ENCODE measurements at regions not wholly inside any gene's neighbourhood (a gene's known extent, or its start where the extent isn't known, plus 50 kb on each side); places are given as distances from the start of the nearest gene placed in this dataset.

GRCh38 chr3:124217542-124217941 lies 225.6 kb upstream of the ROPN1 start (continued):
- TF ChIP-seq ZNF451 (CRISPR knock-in tag; IDR thresholded peaks at IDR 0.05), result peak; percentile 72; the same call in 1 of the 2 replicates
- TF ChIP-seq GFI1 (CRISPR knock-in tag; IDR thresholded peaks at IDR 0.05; ENCODE audit: borderline replicate concordance), result no peak
- no peak for TF ChIP-seq ZBTB14 (CRISPR knock-in tag; IDR thresholded peaks at IDR 0.05)
- TF ChIP-seq TEF (CRISPR knock-in tag; IDR thresholded peaks at IDR 0.05), result 0 out of 2 replicates have a peak, but pooled peaks have one; percentile 72
- peak; percentile 86 for TF ChIP-seq ZSCAN21 (CRISPR knock-in tag; IDR thresholded peaks at IDR 0.05; ENCODE audit: borderline replicate concordance)
- TF ChIP-seq ZNF720 (CRISPR knock-in tag; IDR thresholded peaks at IDR 0.05), result no peak
- no peak for TF ChIP-seq ZNF251 (CRISPR knock-in tag; IDR thresholded peaks at IDR 0.05)
- TF ChIP-seq IRF9 (CRISPR knock-in tag; IDR thresholded peaks at IDR 0.05; ENCODE audit: borderline replicate concordance), result peak; percentile 81; the same call in 1 of the 2 replicates
- no peak for TF ChIP-seq PAWR (CRISPR knock-in tag; IDR thresholded peaks at IDR 0.05; ENCODE audit: borderline replicate concordance)
- TF ChIP-seq ZNF570 (CRISPR knock-in tag; IDR thresholded peaks at IDR 0.05; ENCODE audit: borderline replicate concordance), result no peak
- TF ChIP-seq ZMYM3 (CRISPR knock-in tag; IDR thresholded peaks at IDR 0.05), result no peak
- no peak for TF ChIP-seq BHLHE40 (IDR thresholded peaks at IDR 0.05; ENCODE audit: low read length)
- TF ChIP-seq RNF2 (conservative IDR thresholded peaks at IDR 0.05; ENCODE audit: low read depth), result no peak
- peak; percentile 62; the same call in 1 of the 2 replicates for TF ChIP-seq ARNTL (CRISPR knock-in tag; IDR thresholded peaks at IDR 0.05)
- no peak for TF ChIP-seq TRIM24 (CRISPR knock-in tag; IDR thresholded peaks at IDR 0.05)
- peak; percentile 77; the same call in 1 of the 2 replicates for TF ChIP-seq TOPORS (CRISPR knock-in tag; IDR thresholded peaks at IDR 0.05)
- TF ChIP-seq PHF20 (CRISPR knock-in tag; IDR thresholded peaks at IDR 0.05), result no peak
- TF ChIP-seq TBX2 (CRISPR knock-in tag; IDR thresholded peaks at IDR 0.05; ENCODE audit: borderline replicate concordance), result no peak
- 0 out of 2 replicates have a peak, but pooled peaks have one; percentile 30 for TF ChIP-seq MAX (IDR thresholded peaks at IDR 0.05)
- peak; percentile 55; the same call in 1 of the 2 replicates for TF ChIP-seq ZNF275 (CRISPR knock-in tag; IDR thresholded peaks at IDR 0.05; ENCODE audit: borderline replicate concordance)
- no peak for TF ChIP-seq SP5 (CRISPR knock-in tag; IDR thresholded peaks at IDR 0.05; ENCODE audit: borderline replicate concordance, low read depth)
- no peak; the same call in 1 of the 2 replicates for TF ChIP-seq ZNF891 (CRISPR knock-in tag; IDR thresholded peaks at IDR 0.05)
- no peak for TF ChIP-seq PLRG1 (conservative IDR thresholded peaks at IDR 0.05)
- TF ChIP-seq NCOA2 (CRISPR knock-in tag; IDR thresholded peaks at IDR 0.05), result peak; percentile 61
- no peak for TF ChIP-seq MBD4 (IDR thresholded peaks at IDR 0.05; ENCODE audit: borderline replicate concordance, low read length)
- no peak for TF ChIP-seq POLR2AphosphoS5 (IDR thresholded peaks at IDR 0.05; ENCODE audit: low read depth, low read length)
- TF ChIP-seq PAF1 (CRISPR knock-in tag; IDR thresholded peaks at IDR 0.05), result no peak
- TF ChIP-seq ZNF773 (CRISPR knock-in tag; IDR thresholded peaks at IDR 0.05; ENCODE audit: borderline replicate concordance), result peak; percentile 93; the same call in 1 of the 2 replicates
- no peak for TF ChIP-seq PBX2 (CRISPR knock-in tag; IDR thresholded peaks at IDR 0.05)

Data from HepG2 (cell line).